HFF-Myc (cell line): ENCODE measurements at regions not wholly inside any gene's neighbourhood (a gene's known extent, or its start where the extent isn't known, plus 50 kb on each side); places are given as distances from the start of the nearest gene placed in this dataset.

Experiments used
- DNase-seq: peaks from one replicate; pipeline ENCODE4 v3.0.0-alpha.2; 2011; ENCODE audit warnings: low read depth; ENCODE audit errors: extremely low read depth
- H3K4me3 ChIP-seq: replicated peaks from 2 replicates; pipeline ENCODE4 v1.5.1; 2011; ENCODE audit warnings: low read depth, mild to moderate bottlenecking, control low read depth, low read length
- TF ChIP-seq, protein P1 (sequence below): IDR thresholded peaks from 2 replicates; pipeline ENCODE4 v1.5.1; 2012; ENCODE audit warnings: mild to moderate bottlenecking, low read depth, low read length, control low read depth; ENCODE audit errors: missing control alignments

GRCh38 chr1:232137066-232137465, 492.9 kb downstream of the SIPA1L2 start:
- no peak for DNase-seq
- TF ChIP-seq, protein P1, sequence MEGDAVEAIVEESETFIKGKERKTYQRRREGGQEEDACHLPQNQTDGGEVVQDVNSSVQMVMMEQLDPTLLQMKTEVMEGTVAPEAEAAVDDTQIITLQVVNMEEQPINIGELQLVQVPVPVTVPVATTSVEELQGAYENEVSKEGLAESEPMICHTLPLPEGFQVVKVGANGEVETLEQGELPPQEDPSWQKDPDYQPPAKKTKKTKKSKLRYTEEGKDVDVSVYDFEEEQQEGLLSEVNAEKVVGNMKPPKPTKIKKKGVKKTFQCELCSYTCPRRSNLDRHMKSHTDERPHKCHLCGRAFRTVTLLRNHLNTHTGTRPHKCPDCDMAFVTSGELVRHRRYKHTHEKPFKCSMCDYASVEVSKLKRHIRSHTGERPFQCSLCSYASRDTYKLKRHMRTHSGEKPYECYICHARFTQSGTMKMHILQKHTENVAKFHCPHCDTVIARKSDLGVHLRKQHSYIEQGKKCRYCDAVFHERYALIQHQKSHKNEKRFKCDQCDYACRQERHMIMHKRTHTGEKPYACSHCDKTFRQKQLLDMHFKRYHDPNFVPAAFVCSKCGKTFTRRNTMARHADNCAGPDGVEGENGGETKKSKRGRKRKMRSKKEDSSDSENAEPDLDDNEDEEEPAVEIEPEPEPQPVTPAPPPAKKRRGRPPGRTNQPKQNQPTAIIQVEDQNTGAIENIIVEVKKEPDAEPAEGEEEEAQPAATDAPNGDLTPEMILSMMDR = no peak
- H3K4me3 ChIP-seq = no peak overlapping the region

GRCh38 chr1:232136136-232136535, 493.8 kb downstream of the SIPA1L2 start:
- H3K4me3 ChIP-seq = no peak overlapping the region
- no peak for DNase-seq
- TF ChIP-seq, protein P1 = no peak

GRCh38 chr1:232134365-232134764, 495.6 kb downstream of the SIPA1L2 start:
- no peak overlapping the region for H3K4me3 ChIP-seq
- TF ChIP-seq, protein P1 = no peak
- DNase-seq = no peak

DNA sequence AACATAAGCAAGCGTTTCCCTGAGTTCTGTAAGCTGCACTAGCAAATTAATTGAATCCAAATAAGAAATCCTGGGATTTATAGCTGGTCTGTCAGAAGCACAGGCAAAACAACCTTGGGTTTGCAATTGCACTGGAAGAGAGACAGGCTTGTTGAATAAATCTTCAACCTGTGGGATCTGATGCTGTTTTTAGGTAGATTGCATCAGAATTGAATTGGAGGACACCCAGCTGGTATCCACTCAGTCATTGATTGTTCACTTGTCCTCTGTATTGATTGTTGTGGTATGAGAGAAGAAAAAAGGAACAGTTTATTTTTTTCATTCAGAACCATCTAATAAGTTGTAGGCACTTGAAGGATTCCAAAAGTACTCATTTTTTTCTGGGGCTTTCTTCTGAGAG, 497.4 kb downstream of the SIPA1L2 start:
- H3K4me3 ChIP-seq = no peak overlapping the region
- no peak for DNase-seq
- TF ChIP-seq, protein P1 = no peak

DNA sequence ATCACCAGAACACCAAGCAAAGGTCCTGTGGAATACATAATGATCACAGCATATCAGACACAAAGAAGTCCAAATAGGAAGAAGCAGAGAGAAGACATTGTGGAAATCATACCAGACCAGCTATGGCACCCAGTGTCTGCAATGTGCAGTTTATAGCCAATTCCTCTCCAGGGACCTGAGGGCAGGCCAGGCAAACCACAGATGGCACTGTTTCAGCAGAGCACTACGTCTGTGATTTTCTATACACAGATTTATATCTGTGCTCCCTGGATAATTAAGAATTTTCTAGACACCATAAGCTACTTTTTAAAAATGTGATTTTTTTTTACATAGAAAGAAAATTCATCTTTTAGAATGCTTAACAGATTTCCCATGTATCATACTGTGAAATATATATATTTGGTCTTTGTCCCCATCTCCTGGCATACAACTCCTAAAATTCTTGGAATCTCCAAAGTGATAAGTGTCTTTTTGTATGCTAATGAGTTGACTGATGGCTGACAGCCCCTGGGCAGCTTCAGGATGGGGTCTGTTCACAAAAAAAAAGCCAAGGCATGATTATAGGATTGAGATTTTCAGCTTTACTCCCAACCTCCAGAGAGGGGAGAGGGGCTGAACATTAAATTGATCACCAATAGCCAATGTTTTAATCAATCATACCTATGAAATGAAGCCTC, 498.1 kb downstream of the SIPA1L2 start:
- no peak for DNase-seq
- no peak overlapping the region for H3K4me3 ChIP-seq
- TF ChIP-seq, protein P1 = no peak

DNA sequence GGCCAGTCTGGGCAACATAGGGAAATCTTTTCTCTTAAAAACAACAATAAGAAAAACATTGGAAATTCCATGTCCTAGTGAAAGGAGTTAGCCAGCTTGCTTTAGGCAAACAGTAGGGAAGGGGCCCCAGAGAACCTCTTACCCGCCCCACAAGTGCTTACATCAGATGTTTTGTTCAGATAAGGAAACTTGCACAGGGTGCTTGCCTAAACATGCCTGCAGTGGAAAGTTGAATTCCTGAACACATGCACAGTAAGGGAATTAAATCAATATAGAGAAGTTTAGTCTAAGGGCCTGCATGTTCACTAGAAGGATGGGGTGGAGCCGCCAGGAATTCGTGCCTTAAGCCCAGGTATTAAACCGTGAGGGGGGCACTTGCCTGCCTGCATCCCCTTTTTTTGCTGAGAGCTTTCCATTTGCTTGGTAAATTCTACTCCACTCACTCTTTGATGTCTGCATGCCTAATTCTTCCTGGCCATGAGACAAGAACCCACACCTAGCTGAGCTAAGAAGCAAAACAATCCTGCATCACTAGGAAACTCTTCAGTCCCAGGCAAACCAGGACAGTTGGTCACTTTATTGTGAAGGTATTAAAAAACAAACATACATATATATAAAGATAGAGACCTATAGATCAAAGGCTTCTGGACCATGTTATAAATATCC, 499.0 kb downstream of the SIPA1L2 start:
- H3K4me3 ChIP-seq = no peak overlapping the region
- TF ChIP-seq, protein P1 = no peak
- DNase-seq = no peak
